ENCODE measurements at regions not wholly inside any gene's neighbourhood (a gene's known extent, or its start where the extent isn't known, plus 50 kb on each side); places are given as distances from the start of the nearest gene placed in this dataset. TPM values are rescaled to one million over a fixed set of nuclear protein-coding genes. Genes with fewer than 3 reads are reported as not detected.

Small RNA genes lying in the stretch of these regions (small RNA-seq; reads per million reads assigned to genes)
- gene RNU1-46P (ENCODE audit: insufficient read depth) = not detected
